Pulmonary artery endothelial cell (primary cell): ENCODE measurements at regions not wholly inside any gene's neighbourhood (a gene's known extent, or its start where the extent isn't known, plus 50 kb on each side); places are given as distances from the start of the nearest gene placed in this dataset.

Experiments used
- DNase-seq: peaks from one replicate; pipeline ENCODE4 v3.0.0-alpha.2; 2011; ENCODE audit warnings: low read depth, low spot score

GRCh38 chr10:108791794-108792474 lies 1131.4 kb downstream of the XPNPEP1 start:
- no peak for DNase-seq

- DNase-seq, result no peak
Measured at GRCh38 chr10:108791030-108791429, 1132.3 kb downstream of the XPNPEP1 start.

GRCh38 chr10:108789919-108790318 lies 1133.4 kb downstream of the XPNPEP1 start:
- DNase-seq, result no peak

GRCh38 chr10:108789336-108789735 lies 1134.0 kb downstream of the XPNPEP1 start:
- no peak for DNase-seq

GRCh38 chr10:108788891-108789290 lies 1134.4 kb downstream of the XPNPEP1 start:
- no peak for DNase-seq

- DNase-seq, result no peak
Measured at GRCh38 chr10:108787932-108788331, 1135.4 kb downstream of the XPNPEP1 start.

GRCh38 chr10:108785011-108785410 lies 1138.3 kb downstream of the XPNPEP1 start:
- DNase-seq, result no peak

- DNase-seq, result no peak
Measured at GRCh38 chr10:108784534-108784933, 1138.8 kb downstream of the XPNPEP1 start.

GRCh38 chr10:108783897-108784296 lies 1139.4 kb downstream of the XPNPEP1 start:
- DNase-seq, result no peak

- DNase-seq, result no peak
Measured at GRCh38 chr10:108782411-108782810, 1140.9 kb downstream of the XPNPEP1 start.

- DNase-seq, result no peak
Measured at GRCh38 chr10:108779501-108779900, 1143.8 kb downstream of the XPNPEP1 start.

- DNase-seq, result no peak
Measured at GRCh38 chr10:108775911-108776475, 1147.3 kb downstream of the XPNPEP1 start.

GRCh38 chr10:108771106-108771505 lies 1152.2 kb downstream of the XPNPEP1 start:
- no peak for DNase-seq

- no peak for DNase-seq
Measured at GRCh38 chr10:108765794-108766193, 1157.5 kb downstream of the XPNPEP1 start.

- no peak for DNase-seq
Measured at GRCh38 chr10:108757946-108758345, 1165.4 kb downstream of the XPNPEP1 start.

GRCh38 chr10:108755646-108756045 lies 1167.7 kb downstream of the XPNPEP1 start:
- no peak for DNase-seq

- DNase-seq, result no peak
Measured at GRCh38 chr10:108753326-108753725, 1170.0 kb downstream of the XPNPEP1 start.

- DNase-seq, result no peak
Measured at GRCh38 chr10:108749042-108749441, 1174.3 kb downstream of the XPNPEP1 start.

GRCh38 chr10:108736111-108736510 lies 1187.2 kb downstream of the XPNPEP1 start:
- no peak for DNase-seq

- no peak for DNase-seq
Measured at GRCh38 chr10:108735380-108735779, 1187.9 kb downstream of the XPNPEP1 start.

GRCh38 chr10:108721874-108722273 lies 1201.4 kb downstream of the XPNPEP1 start:
- DNase-seq, result no peak

- no peak for DNase-seq
Measured at GRCh38 chr10:108716352-108716751, 1207.0 kb downstream of the XPNPEP1 start.
